Parathyroid adenoma (tissue), 2 donors: ENCODE measurements at regions not wholly inside any gene's neighbourhood (a gene's known extent, or its start where the extent isn't known, plus 50 kb on each side); places are given as distances from the start of the nearest gene placed in this dataset.
"Not testable (repeated sequence)": the region's sequence is repeated elsewhere in the genome, so short reads cannot be mapped to it uniquely, and the experiment has no call there.

Source experiments
- H2AFZ ChIP-seq: fragments of 300-600 bp; sonication (generic); one replicate; pipeline ENCODE4 v1.7.0; 2017; ENCODE audit warnings: antibody characterized with exemption, mild to moderate bottlenecking
- H3K27ac ChIP-seq: fragments of 300-600 bp; sonication (generic); one replicate; pipeline ENCODE4 v1.7.0; 2017
- H3K27me3 ChIP-seq: fragments of 300-600 bp; sonication (generic); one replicate; pipeline ENCODE4 v1.7.0; 2017; ENCODE audit warnings: low read length; ENCODE audit not compliant: control insufficient read depth, insufficient read depth
- H3K36me3 ChIP-seq: fragments of 300-600 bp; sonication (generic); one replicate; pipeline ENCODE4 v1.7.0; 2017; ENCODE audit warnings: low read length; ENCODE audit not compliant: control insufficient read depth, insufficient read depth
- H3K4me1 ChIP-seq: fragments of 300-600 bp; sonication (generic); one replicate; pipeline ENCODE4 v1.7.0; 2017; ENCODE audit warnings: control low read depth
- H3K4me2 ChIP-seq: fragments of 300-600 bp; sonication (generic); one replicate; pipeline ENCODE4 v1.7.0; 2017; ENCODE audit warnings: low read length
- H3K4me3 ChIP-seq: fragments of 300-600 bp; sonication (generic); one replicate; pipeline ENCODE4 v1.7.0; 2017; ENCODE audit warnings: low read depth, low read length
- H3K79me2 ChIP-seq: fragments of 300-600 bp; sonication (generic); one replicate; pipeline ENCODE4 v1.7.0; 2017; ENCODE audit warnings: control low read depth
- H3K9ac ChIP-seq: fragments of 300-600 bp; sonication (generic); one replicate; pipeline ENCODE4 v1.7.0; 2017; ENCODE audit warnings: mild to moderate bottlenecking
- H3K9me3 ChIP-seq: fragments of 300-600 bp; sonication (generic); one replicate; pipeline ENCODE4 v1.7.0; 2017; ENCODE audit warnings: low read length; ENCODE audit not compliant: control insufficient read depth
- CTCF ChIP-seq: fragments of 300-600 bp; sonication (generic); IDR thresholded peaks from one replicate; pipeline ENCODE4 v1.7.0; 2017; ENCODE audit warnings: antibody characterized with exemption, mild to moderate bottlenecking
- donor health status: primary hyperparathyroidism.

GRCh38 chr7:6965051-6965450 lies 139.0 kb upstream of the CCZ1B start:
- H2AFZ ChIP-seq, H3K36me3 ChIP-seq, H3K9ac ChIP-seq, H3K9me3 ChIP-seq, H3K4me3 ChIP-seq, H3K27ac ChIP-seq, H3K4me1 ChIP-seq, H3K27me3 ChIP-seq, H3K79me2 ChIP-seq, H3K4me2 ChIP-seq: not testable (repeated sequence)
- peak; percentile 53 for TF ChIP-seq CTCF

DNA sequence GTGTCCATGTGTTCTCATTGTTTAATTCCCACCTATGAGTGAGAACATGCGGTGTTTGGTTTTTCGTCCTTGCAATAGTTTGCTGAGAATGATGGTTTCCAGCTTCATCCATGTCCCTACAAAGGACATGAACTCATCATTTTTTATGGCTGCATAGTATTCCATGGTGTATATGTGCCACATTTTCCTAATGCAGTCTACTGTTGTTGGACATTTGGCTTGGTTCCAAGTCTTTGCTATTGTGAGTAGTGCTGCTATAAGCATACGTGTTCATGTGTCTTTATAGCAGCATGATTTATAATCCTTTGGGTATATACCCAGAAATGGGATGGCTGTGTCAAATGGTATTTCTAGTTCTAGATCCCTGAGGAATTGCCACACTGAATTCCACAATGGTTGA lies 144.1 kb upstream of the CCZ1B start:
- H3K4me3 ChIP-seq, H3K4me2 ChIP-seq, H3K9me3 ChIP-seq, H3K36me3 ChIP-seq, H3K27me3 ChIP-seq, H3K4me1 ChIP-seq, H3K79me2 ChIP-seq, H3K27ac ChIP-seq, H3K9ac ChIP-seq, H2AFZ ChIP-seq: not testable (repeated sequence)

DNA sequence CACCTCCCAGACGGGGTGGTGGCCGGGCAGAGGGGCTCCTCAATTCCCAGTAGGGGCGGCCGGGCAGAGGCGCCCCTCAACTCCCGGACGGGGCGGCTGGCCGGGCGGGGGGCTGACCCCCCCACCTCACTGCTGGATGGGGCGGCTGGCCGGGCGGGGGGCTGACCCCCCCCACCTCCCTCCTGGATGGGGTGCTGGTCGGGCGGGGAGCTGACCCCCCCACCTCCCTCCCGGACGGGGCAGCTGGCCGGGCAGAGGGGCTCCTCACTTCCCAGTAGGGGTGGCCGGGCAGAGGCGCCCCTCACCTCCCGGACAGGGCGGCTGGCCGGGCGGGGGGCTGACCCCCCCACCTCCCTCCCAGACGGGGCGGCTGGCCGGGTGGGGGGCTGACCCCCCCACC lies 148.8 kb upstream of the CCZ1B start:
- not testable (repeated sequence) for H3K9ac ChIP-seq, H3K36me3 ChIP-seq, H2AFZ ChIP-seq, H3K27ac ChIP-seq, H3K4me1 ChIP-seq, H3K79me2 ChIP-seq, H3K4me3 ChIP-seq, H3K4me2 ChIP-seq, H3K9me3 ChIP-seq, H3K27me3 ChIP-seq

- not testable (repeated sequence) for H3K79me2 ChIP-seq, H3K4me1 ChIP-seq, H3K9me3 ChIP-seq, H3K4me2 ChIP-seq, H2AFZ ChIP-seq, H3K27me3 ChIP-seq, H3K27ac ChIP-seq, H3K9ac ChIP-seq, H3K4me3 ChIP-seq, H3K36me3 ChIP-seq
These were observed 149.3 kb upstream of the CCZ1B start for GRCh38 chr7:6975346-6975745.

DNA sequence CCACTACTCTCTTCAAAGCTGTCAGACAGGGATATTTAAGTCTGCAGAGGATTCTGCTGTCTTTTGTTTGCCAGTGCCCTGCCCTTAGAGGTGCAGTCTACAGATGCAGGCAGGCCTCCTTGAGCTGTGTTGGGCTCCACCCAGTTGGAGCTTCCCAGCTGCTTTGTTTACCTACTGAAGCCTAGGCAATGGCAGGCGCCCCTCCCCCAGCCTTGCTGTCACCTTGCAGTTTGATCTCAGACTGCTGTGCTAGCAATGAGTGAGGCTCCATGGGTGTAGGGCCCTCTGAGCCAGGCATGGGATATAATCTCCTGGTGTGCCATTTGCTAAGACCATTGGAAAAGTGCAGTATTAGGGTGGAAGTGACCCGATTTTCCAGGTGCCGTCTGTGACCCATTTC lies 151.3 kb upstream of the CCZ1B start:
- H3K4me3 ChIP-seq, H3K79me2 ChIP-seq, H3K36me3 ChIP-seq, H3K4me2 ChIP-seq, H3K4me1 ChIP-seq, H3K27me3 ChIP-seq, H3K9ac ChIP-seq, H3K27ac ChIP-seq, H2AFZ ChIP-seq, H3K9me3 ChIP-seq: not testable (repeated sequence)

- not testable (repeated sequence) for H3K4me3 ChIP-seq
These were observed 152.3 kb upstream of the CCZ1B start for GRCh38 chr7:6978326-6978725.

DNA sequence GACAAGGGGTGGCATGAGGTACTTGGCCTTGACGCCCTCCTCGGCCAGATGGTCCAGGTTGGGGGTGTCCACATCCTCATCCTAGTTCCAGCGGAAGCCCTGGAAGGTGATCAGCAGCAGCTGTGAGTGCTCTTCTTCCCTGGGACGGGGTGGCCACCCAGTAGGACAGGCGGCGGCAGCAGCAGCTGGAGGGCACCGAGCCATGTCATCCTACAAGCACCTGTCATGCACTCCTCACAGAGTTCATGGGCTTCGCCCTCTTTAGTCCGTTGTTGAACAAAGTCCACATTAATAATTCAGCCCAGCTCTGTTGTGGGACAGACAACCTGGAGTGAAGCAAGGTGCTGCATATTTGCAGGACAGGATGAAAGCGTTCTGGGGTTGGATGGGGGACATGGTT lies 153.4 kb upstream of the CCZ1B start:
- H2AFZ ChIP-seq, H3K27ac ChIP-seq, H3K4me1 ChIP-seq: not testable (repeated sequence)

More at GRCh38 chr7:6978326-6978725, 152.3 kb upstream of the CCZ1B start:
- H3K27me3 ChIP-seq, H3K4me1 ChIP-seq, H3K9me3 ChIP-seq, H3K36me3 ChIP-seq, H3K4me2 ChIP-seq, H3K79me2 ChIP-seq, H3K27ac ChIP-seq, H3K9ac ChIP-seq: not testable (repeated sequence)
- peak overlapping the region; percentile 3 for H2AFZ ChIP-seq

DNA sequence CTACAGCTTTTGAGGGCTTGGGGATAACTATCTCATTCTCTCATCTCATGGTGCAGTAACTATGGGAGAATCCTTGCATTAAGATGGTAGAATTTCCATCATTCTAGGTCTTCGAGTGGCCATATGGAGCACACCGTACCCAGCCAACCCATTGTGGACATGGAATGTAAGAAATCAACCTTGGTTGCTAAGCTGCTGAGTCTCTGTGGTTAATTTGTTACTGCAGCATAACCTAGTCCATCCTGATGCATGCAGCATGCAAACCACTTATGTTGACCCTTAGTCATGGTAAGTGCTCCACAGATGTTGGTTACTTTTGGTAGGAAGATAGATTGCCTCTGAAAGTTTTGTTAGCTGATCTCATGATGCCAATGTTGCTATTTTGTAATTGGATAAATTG lies 156.3 kb upstream of the CCZ1B start:
- H3K4me1 ChIP-seq, H3K27me3 ChIP-seq, H3K4me3 ChIP-seq, H3K36me3 ChIP-seq, H3K27ac ChIP-seq, H3K79me2 ChIP-seq, H3K9ac ChIP-seq, H2AFZ ChIP-seq, H3K9me3 ChIP-seq, H3K4me2 ChIP-seq: not testable (repeated sequence)

More for the DNA sequence above, 153.4 kb upstream of the CCZ1B start:
- H3K9me3 ChIP-seq, H3K4me3 ChIP-seq, H3K79me2 ChIP-seq, H3K4me2 ChIP-seq, H3K9ac ChIP-seq, H3K27me3 ChIP-seq, H3K36me3 ChIP-seq: not testable (repeated sequence)

DNA sequence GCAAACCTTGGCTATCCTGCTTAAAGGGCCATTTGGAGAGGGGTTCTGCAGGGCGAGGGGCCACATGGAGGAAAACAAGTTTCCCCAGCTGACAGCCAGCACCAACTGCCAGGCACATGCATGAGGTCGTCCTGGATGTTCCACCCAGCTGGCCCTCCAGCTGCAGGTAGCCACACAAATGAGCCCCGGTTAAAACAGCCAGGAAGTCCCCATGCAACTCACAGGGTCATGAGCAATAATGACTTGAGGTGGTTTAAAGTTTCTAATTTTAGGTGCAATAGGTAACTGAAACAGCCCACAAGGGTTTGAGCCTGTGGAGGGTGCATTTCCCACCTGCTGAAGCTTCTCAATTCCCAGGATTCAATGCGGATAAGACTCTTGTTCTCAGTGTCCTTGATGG lies 160.8 kb upstream of the CCZ1B start:
- H3K4me1 ChIP-seq, result peaks cover 21% of the 10 kb centered on the region
- H3K9me3 ChIP-seq, H3K27ac ChIP-seq, H3K36me3 ChIP-seq, H3K9ac ChIP-seq, H2AFZ ChIP-seq, H3K4me2 ChIP-seq, H3K4me3 ChIP-seq, H3K27me3 ChIP-seq, H3K79me2 ChIP-seq: not testable (repeated sequence)

- H3K27me3 ChIP-seq, H3K9ac ChIP-seq, H3K27ac ChIP-seq, H3K4me3 ChIP-seq, H3K4me2 ChIP-seq, H3K9me3 ChIP-seq, H3K36me3 ChIP-seq, H3K79me2 ChIP-seq, H2AFZ ChIP-seq: not testable (repeated sequence)
- peaks cover 28% of the 10 kb centered on the region for H3K4me1 ChIP-seq
These were observed 162.5 kb upstream of the CCZ1B start for GRCh38 chr7:6988608-6989007.

GRCh38 chr7:6989968-6990367 lies 163.9 kb upstream of the CCZ1B start:
- not testable (repeated sequence) for H3K27me3 ChIP-seq

More at GRCh38 chr7:6989968-6990367, 163.9 kb upstream of the CCZ1B start:
- H3K79me2 ChIP-seq, H3K9me3 ChIP-seq, H3K36me3 ChIP-seq, H3K9ac ChIP-seq, H3K4me3 ChIP-seq: not testable (repeated sequence)
- Histone ChIP-seq H3K4me1 (peaks cover 34% of the 10 kb centered on the region), H2AFZ (peak overlapping the region; percentile 68), H3K4me2 (peak overlapping the region; percentile 35), H3K27ac (peak overlapping the region; percentile 100)
